SK-N-SH (cell line): ENCODE measurements at regions not wholly inside any gene's neighbourhood (a gene's known extent, or its start where the extent isn't known, plus 50 kb on each side); places are given as distances from the start of the nearest gene placed in this dataset.
"Not testable (repeated sequence)": the region's sequence is repeated elsewhere in the genome, so short reads cannot be mapped to it uniquely, and the experiment has no call there.

ENCODE experiments used
- CTCF ChIP-seq: fragments of 200-600 bp; sonication (generic); IDR thresholded peaks from 2 replicates; pipeline ENCODE4 v1.6.1; 2017; ENCODE audit warnings: antibody characterized with exemption, mild to moderate bottlenecking, moderate library complexity
- ELF1 ChIP-seq: IDR thresholded peaks from 2 replicates; pipeline ENCODE4 v1.4.0; 2012
- EP300 ChIP-seq, 2 experiments: IDR thresholded peaks; 2 replicates each; pipeline versions ENCODE4 v1.4.0 to v1.6.1; 2012; ENCODE audit warnings: borderline replicate concordance in 1 of 2, low read depth in 1 of 2, low read length in 1 of 2
- EZH2phosphoT487 ChIP-seq: fragments of 200-600 bp; sonication (generic); IDR thresholded peaks from 2 replicates; pipeline ENCODE4 v1.6.1; 2017; ENCODE audit warnings: low read depth, mixed run types, mild to moderate bottlenecking, antibody characterized with exemption, moderate library complexity, borderline replicate concordance
- GABPA ChIP-seq: IDR thresholded peaks from 2 replicates; pipeline ENCODE4 v1.4.0; 2012; ENCODE audit warnings: low read depth, mild to moderate bottlenecking
- JUND ChIP-seq: IDR thresholded peaks from 2 replicates; pipeline ENCODE4 v1.4.0; 2012
- NRF1 ChIP-seq: IDR thresholded peaks from 2 replicates; pipeline ENCODE4 v1.6.1; 2012; ENCODE audit warnings: low read depth, mild to moderate bottlenecking, low read length
- RAD21 ChIP-seq: IDR thresholded peaks from 2 replicates; pipeline ENCODE4 v1.6.1; 2012; ENCODE audit warnings: mild to moderate bottlenecking, low read length
- RFX5 ChIP-seq: IDR thresholded peaks from 2 replicates; pipeline ENCODE4 v1.6.1; 2012; ENCODE audit warnings: mild to moderate bottlenecking, improper control_type of control experiment, low read length
- TAF1 ChIP-seq: IDR thresholded peaks from 2 replicates; pipeline ENCODE4 v1.6.1; 2012; ENCODE audit warnings: low read depth, mild to moderate bottlenecking, low read length, moderate library complexity, borderline replicate concordance
- TF ChIP-seq, protein P1 (sequence below): IDR thresholded peaks from 2 replicates; pipeline ENCODE4 v1.4.0; 2012; ENCODE audit warnings: low read depth, borderline replicate concordance
- TF ChIP-seq, protein P2 (sequence below): IDR thresholded peaks from 2 replicates; pipeline ENCODE4 v1.4.0; 2012; ENCODE audit warnings: low read depth

GRCh38 chr12:54117392-54117791 lies 63.8 kb downstream of the HOXC4 start:
- not testable (repeated sequence) for TF ChIP-seq CTCF; ELF1; EP300 (IDR thresholded peaks at IDR 0.05; ENCODE audit: borderline replicate concordance in 1 of 2, low read depth in 1 of 2, low read length in 1 of 2); JUND; EZH2phosphoT487; TAF1; NRF1; GABPA; RFX5; RAD21
- TF ChIP-seq, protein P1, sequence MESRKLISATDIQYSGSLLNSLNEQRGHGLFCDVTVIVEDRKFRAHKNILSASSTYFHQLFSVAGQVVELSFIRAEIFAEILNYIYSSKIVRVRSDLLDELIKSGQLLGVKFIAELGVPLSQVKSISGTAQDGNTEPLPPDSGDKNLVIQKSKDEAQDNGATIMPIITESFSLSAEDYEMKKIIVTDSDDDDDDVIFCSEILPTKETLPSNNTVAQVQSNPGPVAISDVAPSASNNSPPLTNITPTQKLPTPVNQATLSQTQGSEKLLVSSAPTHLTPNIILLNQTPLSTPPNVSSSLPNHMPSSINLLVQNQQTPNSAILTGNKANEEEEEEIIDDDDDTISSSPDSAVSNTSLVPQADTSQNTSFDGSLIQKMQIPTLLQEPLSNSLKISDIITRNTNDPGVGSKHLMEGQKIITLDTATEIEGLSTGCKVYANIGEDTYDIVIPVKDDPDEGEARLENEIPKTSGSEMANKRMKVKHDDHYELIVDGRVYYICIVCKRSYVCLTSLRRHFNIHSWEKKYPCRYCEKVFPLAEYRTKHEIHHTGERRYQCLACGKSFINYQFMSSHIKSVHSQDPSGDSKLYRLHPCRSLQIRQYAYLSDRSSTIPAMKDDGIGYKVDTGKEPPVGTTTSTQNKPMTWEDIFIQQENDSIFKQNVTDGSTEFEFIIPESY = not testable (repeated sequence)
- TF ChIP-seq, protein P2, sequence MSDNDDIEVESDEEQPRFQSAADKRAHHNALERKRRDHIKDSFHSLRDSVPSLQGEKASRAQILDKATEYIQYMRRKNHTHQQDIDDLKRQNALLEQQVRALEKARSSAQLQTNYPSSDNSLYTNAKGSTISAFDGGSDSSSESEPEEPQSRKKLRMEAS = not testable (repeated sequence)
